Umbilical cord (tissue), 1 donor: ENCODE measurements at regions not wholly inside any gene's neighbourhood (a gene's known extent, or its start where the extent isn't known, plus 50 kb on each side); places are given as distances from the start of the nearest gene placed in this dataset.
"Not testable (repeated sequence)": the region's sequence is repeated elsewhere in the genome, so short reads cannot be mapped to it uniquely, and the experiment has no call there.

Experiments
- DNase-seq: peaks from one replicate; pipeline ENCODE4 v3.0.0-alpha.2; 2015; ENCODE audit warnings: low spot score

DNA sequence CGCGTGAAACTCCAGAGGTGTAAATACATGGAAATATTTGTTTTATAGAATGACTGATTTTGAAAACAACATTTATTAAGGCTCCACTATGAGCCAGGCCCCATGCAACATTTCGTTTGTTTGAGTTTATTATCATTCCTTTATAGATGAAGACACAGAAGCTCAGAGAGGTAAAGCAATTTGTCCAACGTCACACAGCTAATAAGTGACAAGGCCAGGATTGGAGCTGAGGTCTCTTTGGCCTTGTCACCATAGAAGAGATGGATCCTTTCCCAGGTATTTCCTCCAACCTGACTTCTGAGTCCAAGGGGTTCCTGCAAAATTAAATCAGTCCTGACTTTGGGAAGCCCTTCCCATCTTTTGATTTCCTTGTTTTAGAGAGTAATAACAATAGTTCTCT, 98.0 kb downstream of the SYF2 start:
- no peak for DNase-seq

- peak; percentile 26 for DNase-seq
These were observed 100.5 kb downstream of the SYF2 start for GRCh38 chr1:25131794-25132193.

DNA sequence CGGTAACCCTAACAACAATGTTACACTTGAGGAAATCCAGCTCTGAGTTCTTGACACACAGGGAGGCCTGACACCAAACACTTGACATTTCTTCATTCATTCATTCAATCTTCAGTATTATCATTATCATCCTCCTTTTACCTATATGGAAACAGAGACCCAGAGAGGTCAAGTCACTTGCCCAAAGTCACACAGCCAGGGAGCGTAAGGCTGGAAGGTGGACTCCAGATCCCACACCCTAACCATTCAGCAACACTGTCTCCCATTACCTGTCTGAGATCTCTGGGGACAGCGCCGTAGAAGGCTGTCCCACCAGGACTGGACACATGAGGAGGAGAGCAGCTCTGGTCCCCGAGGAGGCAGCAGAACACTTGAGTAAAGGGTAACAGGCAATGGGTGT, 101.4 kb downstream of the SYF2 start:
- DNase-seq, result no peak

DNA sequence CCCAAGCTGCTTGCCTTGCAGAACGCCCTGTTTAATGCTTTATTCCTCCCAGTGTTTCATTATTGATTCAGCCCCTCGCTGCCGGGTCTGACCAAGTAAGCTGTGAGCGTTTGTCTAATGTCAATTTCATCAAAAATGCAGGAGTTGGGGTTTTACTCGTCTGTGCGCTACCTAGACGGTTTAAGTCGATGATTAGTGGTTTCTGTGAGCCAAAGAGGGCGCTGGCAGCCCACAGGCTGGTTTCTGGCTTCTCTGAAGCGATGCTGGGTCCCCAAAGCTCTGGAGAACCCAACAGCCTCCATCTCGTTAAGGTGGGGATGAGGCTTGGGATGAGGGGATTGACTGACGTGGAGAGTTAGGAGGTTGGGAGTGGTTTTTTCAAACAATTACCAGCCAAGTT, 102.9 kb downstream of the SYF2 start:
- no peak for DNase-seq

DNA sequence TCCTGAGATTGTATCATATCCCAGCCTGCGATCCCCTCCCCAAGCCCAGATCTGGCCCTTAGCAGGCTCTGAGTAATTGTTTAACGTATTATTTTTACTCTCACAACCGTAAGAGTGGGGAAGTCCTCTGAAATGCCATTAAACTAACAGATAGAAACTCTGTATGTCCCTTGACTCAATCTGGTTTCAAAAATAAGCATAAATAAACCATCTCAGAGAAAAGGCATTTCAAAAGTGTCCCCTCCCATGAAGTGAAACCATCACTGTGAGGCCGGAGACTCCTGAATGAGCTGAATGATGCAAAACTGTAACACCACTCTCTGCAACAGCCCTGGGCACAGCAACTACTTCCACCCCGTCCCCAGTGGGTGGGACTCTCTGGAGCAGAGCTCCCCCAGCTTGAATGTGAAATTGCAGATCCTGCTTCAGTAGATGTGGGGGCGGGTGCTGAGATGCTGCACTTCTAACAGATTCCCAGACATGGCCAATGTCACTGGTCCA, 104.1 kb downstream of the SYF2 start:
- peak; percentile 32 for DNase-seq

GRCh38 chr1:25126562-25126961, 105.7 kb downstream of the SYF2 start:
- DNase-seq, result no peak

GRCh38 chr1:25123551-25123950, 108.8 kb downstream of the SYF2 start:
- peak; percentile 72 for DNase-seq

GRCh38 chr1:25122747-25123146, 109.6 kb downstream of the SYF2 start:
- no peak for DNase-seq

GRCh38 chr1:25120281-25120680, 112.0 kb downstream of the SYF2 start:
- DNase-seq, result no peak

GRCh38 chr1:25118546-25118945, 113.8 kb downstream of the SYF2 start:
- DNase-seq, result no peak

DNA sequence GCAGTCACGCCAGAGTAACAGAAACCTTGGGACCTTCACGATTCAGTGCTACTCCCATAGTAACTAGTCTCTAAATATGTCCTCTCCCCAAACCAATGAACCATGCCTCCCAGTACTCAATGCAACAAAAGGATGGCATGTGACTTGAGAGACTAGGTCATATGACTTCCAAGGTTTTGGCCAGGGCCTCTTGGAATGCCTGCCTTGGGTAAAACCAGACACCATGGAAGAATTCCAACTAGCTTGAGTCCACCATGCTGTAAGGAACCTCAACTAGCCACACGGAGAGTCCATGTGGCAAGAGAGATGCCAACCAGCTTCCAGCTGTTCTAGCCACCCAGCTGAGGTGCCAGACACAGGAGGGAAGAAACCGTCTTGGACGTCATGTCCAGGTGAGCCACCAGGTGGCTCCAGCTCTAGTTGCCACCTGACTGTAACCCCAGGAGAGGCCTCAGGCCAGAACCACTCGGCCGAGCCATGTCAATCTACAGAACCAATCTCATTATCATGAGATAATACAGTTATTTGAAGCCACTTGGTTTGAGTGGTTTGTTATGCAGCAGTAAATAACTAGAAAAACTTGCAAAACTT, 115.0 kb downstream of the SYF2 start:
- no peak for DNase-seq

DNA sequence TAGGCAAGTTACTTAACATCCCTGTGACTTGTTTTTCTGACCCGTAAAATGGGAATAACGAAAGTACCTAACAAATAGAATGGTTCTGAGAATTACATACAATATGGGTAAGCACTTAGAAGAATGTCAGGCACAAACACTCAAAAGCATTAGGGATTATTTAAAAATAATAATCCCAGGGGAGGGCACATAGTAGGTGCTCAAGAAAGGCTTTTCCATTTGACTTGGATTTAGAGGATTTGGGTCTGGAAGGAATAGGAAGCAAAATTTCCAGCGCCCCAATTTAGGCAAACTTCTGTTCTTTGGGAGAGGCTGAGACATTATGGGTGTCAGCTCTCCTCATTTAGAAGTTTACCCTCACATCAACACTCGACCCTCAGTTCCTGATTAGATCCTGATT, 115.5 kb downstream of the SYF2 start:
- no peak for DNase-seq

DNA sequence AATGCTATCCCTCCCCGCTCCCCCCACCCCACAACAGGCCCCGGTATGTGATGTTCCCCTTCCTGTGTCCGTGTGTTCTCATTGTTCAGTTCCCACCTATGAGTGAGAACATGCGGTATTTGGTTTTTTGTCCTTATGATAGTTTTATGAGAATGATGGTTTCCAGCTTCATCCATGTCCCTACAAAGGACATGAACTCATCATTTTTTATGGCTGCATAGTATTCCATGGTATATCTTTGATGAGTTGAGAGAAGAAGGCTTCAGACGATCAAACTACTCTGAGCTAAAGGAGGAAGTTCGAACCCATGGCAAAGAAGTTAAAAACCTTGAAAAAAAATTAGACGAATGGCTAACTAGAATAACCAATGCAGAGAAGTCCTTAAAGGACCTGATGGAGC, 116.2 kb downstream of the SYF2 start:
- not testable (repeated sequence) for DNase-seq

DNA sequence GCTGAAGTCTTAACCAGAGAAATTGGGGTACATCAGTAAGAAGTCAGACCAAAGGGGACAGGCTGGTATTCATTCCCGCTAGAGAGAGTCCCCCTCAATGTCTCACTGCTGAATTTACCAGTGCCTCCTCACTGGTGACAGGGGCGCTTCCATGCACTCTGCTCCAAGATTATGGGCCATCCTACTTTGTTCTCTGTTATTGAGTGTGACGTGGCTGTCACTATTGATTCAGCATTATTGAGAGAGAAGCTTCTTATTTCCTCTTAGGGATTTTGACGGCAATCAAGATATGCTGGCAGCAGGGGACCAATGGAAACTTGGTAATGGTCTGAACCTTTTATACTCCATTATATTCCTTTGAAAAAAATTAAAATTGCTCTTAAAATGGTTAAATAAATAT, 118.6 kb downstream of the SYF2 start:
- no peak for DNase-seq

- DNase-seq, result no peak
These were observed 119.2 kb downstream of the SYF2 start for GRCh38 chr1:25113086-25113485.

- DNase-seq, result no peak
These were observed 119.9 kb downstream of the SYF2 start for GRCh38 chr1:25112400-25112799.

GRCh38 chr1:25111706-25112105, 120.6 kb downstream of the SYF2 start:
- DNase-seq, result no peak

GRCh38 chr1:25110485-25110884, 121.8 kb downstream of the SYF2 start:
- DNase-seq, result no peak

- no peak for DNase-seq
These were observed 122.3 kb downstream of the SYF2 start for GRCh38 chr1:25110036-25110435.

DNA sequence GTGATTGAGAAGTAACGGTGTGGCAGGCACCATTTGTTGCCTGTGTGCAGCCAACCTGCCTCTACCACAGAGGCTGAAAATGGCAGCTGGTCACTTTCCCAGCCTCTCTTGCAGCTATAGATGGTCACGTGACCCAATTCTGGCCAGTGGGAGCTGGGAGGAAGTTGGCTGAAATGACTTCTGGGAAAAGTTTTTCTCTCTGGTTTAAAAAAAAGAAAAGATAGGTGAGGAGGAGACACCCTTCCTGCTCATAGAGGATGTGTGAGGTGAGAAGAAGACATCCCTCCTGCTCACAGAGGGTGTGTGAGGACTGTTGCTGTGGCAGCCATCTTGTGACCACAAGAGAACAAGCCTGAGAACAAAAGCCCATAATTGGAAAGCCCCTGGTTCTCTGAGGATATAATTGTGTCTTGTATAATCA, 122.8 kb downstream of the SYF2 start:
- DNase-seq, result no peak

- no peak for DNase-seq
These were observed 124.7 kb downstream of the SYF2 start for GRCh38 chr1:25107643-25108010.

GRCh38 chr1:25106976-25107642, 125.2 kb downstream of the SYF2 start:
- no peak for DNase-seq

- no peak for DNase-seq
These were observed 126.0 kb downstream of the SYF2 start for GRCh38 chr1:25106352-25106751.

GRCh38 chr1:25105836-25106235, 126.5 kb downstream of the SYF2 start:
- no peak for DNase-seq
